Stimulated activated naive CD8-positive, alpha-beta T cell treated with anti-CD3 and anti-CD28 coated beads, Interleukin-15, Interleukin-2, amounts not matched to agents 100 ng/mL and 50 ng/mL, for 24 hours (primary cell): ENCODE measurements at regions not wholly inside any gene's neighbourhood (a gene's known extent, or its start where the extent isn't known, plus 50 kb on each side); places are given as distances from the start of the nearest gene placed in this dataset.
"Not testable (repeated sequence)": the region's sequence is repeated elsewhere in the genome, so short reads cannot be mapped to it uniquely, and the experiment has no call there.

Experiments used
- H3K27ac Mint-ChIP-seq: one replicate; pipeline ENCODE4 v1.8.0; 2021; ENCODE audit warnings: mild to moderate bottlenecking, mixed read lengths
- H3K27me3 Mint-ChIP-seq: one replicate; pipeline ENCODE4 v1.8.0; 2021; ENCODE audit warnings: mixed read lengths
- H3K36me3 Mint-ChIP-seq: one replicate; pipeline ENCODE4 v1.8.0; 2021; ENCODE audit warnings: low read depth, mixed read lengths
- H3K4me1 Mint-ChIP-seq: one replicate; pipeline ENCODE4 v1.8.0; 2021; ENCODE audit warnings: low read depth, mixed read lengths
- H3K4me3 Mint-ChIP-seq: one replicate; pipeline ENCODE4 v1.8.0; 2021; ENCODE audit warnings: mild to moderate bottlenecking, mixed read lengths
- H3K9me3 Mint-ChIP-seq: one replicate; pipeline ENCODE4 v1.8.0; 2021; ENCODE audit warnings: mixed read lengths

DNA sequence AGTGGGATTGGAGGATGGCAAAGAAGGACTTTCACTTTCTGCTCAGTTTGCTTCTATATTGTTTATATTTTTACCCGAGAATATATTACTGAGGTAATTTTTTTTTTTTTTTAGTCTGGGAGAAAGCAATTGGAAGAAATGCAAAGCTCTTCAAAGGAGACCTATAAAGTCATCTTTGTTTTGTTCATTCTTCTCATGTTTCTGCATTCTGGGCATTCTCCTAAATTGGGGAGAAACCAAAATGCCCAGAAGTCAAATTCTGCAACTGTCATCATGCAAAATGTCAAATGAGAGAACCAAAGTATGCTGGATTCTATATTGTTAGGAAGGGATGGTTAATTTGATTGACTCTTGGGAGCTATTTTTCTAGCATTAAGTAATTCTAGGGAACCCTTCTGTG is 168.3 kb upstream of the TSC22D2 start:
- H3K4me1 Mint-ChIP-seq: no peaks in the 10 kb centered on the region
- H3K4me3 Mint-ChIP-seq: no peak overlapping the region
- H3K36me3 Mint-ChIP-seq: no peaks in the 10 kb centered on the region
- peaks cover 18% of the 10 kb centered on the region for H3K27me3 Mint-ChIP-seq
- H3K9me3 Mint-ChIP-seq: no peaks in the 10 kb centered on the region
- no peak overlapping the region for H3K27ac Mint-ChIP-seq

DNA sequence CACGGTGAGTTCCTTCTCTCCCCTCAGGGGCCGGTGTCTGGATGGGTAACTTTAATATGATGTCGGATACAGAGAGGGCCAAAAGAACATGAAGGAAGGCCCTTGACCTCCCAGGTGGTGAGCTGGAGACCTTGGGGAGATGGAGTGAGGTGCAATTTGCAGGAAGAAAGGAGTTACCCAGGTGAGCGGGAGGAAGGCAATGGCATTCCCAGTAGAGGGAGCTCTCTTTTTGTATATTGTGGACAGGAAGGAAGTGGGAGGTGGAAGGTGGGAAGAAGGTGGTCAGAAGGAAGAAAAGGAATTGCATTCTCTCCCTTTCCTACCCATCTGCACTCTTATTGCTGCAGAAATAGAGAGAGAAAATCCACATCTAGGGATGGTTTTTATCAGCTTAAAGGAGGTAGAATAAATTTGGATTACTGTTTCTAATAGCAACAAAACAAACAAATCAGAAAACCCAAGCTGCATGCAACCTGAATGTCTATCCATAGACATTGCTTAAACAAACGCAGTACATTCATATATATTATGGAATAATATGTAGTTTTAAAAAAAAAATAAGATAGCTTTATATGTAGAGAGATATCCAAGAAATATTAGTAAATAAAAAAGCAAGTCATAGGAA is 169.0 kb upstream of the TSC22D2 start:
- no peak overlapping the region for H3K27ac Mint-ChIP-seq
- H3K9me3 Mint-ChIP-seq: no peaks in the 10 kb centered on the region
- H3K36me3 Mint-ChIP-seq: no peaks in the 10 kb centered on the region
- H3K4me1 Mint-ChIP-seq: no peaks in the 10 kb centered on the region
- H3K4me3 Mint-ChIP-seq: no peak overlapping the region
- peaks cover 16% of the 10 kb centered on the region for H3K27me3 Mint-ChIP-seq

DNA sequence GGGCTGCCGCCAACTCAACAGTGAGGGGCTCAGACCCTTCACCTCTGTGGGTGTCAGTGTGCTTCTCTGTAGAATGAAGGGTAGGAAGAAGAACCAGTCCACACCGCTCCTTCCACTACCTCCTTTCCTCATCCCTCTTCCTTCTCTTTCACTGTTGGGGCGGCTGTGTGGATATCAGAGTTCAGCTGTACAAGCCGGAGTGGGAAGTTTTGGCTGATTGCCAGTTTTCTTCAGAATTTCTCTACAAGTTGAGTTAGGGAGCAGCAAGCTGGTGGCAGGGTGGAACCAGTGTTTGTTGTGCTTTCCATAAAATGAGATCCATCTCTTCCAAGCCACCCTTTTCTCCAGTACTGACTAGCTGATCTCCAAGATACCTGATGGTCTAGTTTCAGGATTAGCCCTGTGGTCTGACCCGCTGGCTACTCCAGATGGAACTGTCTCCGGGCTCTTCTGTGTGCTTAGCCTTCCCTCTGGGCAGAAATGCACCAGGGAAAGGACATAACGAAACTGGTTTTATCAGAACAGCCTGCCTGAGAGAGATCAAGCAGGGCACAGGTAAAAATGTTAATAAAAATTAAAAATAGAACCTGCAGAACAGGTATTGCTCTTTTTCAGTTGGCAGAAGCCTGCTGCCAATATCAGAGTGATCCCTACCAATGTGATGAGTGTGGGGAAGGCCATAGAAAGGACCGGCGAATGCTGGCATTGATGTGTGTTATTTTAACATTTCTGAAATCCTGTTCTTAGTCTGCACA is 169.9 kb upstream of the TSC22D2 start:
- no peaks in the 10 kb centered on the region for H3K9me3 Mint-ChIP-seq
- no peak overlapping the region for H3K4me3 Mint-ChIP-seq
- no peaks in the 10 kb centered on the region for H3K4me1 Mint-ChIP-seq
- H3K27me3 Mint-ChIP-seq: peaks cover 9% of the 10 kb centered on the region
- H3K27ac Mint-ChIP-seq: no peak overlapping the region
- H3K36me3 Mint-ChIP-seq: no peaks in the 10 kb centered on the region

DNA sequence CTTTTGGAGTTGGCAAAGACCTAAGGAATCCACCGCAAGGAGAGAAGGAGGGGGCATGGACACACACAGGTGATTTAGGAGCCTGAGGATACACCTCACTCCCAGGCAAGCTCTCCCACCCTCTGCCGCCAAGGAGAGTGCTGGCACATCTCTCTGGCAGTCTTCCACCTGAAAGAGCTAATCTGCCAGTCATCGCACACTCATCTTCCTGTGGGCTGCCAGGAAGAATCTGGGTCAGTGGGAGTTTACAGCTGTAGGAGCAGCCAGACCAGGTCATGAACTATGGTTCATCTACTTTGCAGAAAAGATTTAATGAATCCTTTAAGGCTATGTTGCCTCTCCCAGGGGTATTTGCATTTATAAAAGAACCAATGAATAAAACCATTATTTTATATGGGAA is 170.6 kb upstream of the TSC22D2 start:
- Mint-ChIP-seq H3K36me3 (no peaks in the 10 kb centered on the region), H3K4me1 (no peaks in the 10 kb centered on the region), H3K4me3 (no peak overlapping the region), H3K27me3 (peaks cover 4% of the 10 kb centered on the region), H3K9me3 (no peaks in the 10 kb centered on the region), H3K27ac (no peak overlapping the region)

DNA sequence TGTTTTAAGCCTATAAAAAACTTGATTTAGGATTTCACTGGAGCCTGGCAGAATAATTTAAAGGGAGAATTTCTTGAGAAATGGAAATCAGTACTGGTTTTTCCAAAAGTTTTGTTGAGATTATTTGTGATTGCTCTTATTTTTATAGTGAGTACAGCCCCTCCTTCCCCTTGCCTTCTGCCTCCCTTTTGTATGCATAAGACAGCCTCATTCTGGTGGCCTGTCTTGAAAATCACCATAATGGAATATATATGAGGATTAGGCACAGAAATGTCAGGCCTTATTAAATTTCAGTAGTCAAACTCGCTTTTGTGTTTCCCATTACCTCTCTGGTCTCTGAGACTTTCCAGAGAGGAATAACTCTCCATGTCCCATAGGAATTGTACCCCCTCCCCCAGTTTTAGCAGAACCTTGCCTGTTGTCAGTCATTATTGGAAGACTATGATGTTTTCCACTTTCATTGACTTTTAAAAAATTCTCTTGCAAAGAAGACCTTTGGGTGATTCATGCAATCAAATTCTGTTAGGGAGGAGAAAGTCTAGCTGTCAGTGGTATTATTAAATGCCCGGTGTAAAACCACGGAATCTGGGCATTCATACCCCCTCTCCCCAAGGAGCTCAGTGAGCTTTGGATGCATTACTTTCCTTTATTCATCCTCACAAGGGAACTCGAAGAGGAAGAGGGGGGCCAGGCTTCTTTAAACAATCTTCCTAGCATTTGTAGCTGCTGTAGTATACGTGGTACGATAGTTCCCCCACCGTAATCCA is 171.6 kb upstream of the TSC22D2 start:
- Mint-ChIP-seq H3K36me3 (no peaks in the 10 kb centered on the region), H3K27ac (no peak overlapping the region), H3K9me3 (no peaks in the 10 kb centered on the region), H3K4me3 (no peak overlapping the region), H3K27me3 (no peaks in the 10 kb centered on the region), H3K4me1 (no peaks in the 10 kb centered on the region)

DNA sequence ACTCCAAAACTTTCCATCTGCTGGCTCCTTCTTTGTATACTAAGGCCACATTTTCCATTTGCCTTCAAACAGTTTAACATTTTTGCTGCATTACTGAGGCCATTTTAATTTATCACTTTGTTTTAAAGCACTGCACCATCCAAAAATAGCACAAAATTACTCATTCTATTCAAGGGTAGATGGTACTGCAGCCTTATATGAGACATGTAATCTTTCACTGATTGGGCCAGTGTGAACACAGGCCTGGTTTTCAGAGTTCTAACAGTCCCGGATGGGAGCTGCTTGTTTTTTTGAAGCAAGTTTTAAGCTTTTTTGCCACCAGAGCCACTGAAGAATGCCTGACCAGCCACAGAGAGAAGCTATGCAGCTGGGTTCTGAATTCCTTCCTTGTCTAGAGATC is 172.3 kb upstream of the TSC22D2 start:
- no peaks in the 10 kb centered on the region for H3K27me3 Mint-ChIP-seq
- H3K27ac Mint-ChIP-seq: no peak overlapping the region
- H3K36me3 Mint-ChIP-seq: no peaks in the 10 kb centered on the region
- H3K4me3 Mint-ChIP-seq: no peak overlapping the region
- no peaks in the 10 kb centered on the region for H3K9me3 Mint-ChIP-seq
- no peaks in the 10 kb centered on the region for H3K4me1 Mint-ChIP-seq

DNA sequence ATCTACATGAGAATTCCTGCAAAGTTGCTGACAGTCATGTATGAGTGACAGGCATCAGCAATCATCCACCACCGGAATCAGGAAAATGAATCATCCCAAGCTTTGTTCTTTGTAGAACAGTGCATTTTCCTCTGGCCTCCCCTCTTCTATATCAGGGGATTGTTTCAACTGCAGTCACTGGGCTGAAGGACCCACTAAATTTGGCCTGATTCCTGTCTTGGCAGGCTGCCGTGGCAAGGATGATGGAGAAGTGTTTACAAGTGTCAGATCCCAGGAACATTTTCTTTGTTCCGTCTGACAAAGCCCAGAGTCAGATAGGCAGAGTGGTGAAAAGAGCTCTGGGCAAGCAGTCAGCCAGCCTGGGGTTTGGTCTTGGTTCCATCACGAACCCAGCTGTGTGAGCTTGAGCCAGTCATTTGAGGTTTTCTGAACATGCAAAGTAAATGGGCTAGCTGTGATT is 175.1 kb upstream of the TSC22D2 start:
- Mint-ChIP-seq H3K27me3 (no peaks in the 10 kb centered on the region), H3K9me3 (no peaks in the 10 kb centered on the region), H3K4me1 (no peaks in the 10 kb centered on the region), H3K27ac (no peak overlapping the region), H3K4me3 (no peak overlapping the region), H3K36me3 (no peaks in the 10 kb centered on the region)

DNA sequence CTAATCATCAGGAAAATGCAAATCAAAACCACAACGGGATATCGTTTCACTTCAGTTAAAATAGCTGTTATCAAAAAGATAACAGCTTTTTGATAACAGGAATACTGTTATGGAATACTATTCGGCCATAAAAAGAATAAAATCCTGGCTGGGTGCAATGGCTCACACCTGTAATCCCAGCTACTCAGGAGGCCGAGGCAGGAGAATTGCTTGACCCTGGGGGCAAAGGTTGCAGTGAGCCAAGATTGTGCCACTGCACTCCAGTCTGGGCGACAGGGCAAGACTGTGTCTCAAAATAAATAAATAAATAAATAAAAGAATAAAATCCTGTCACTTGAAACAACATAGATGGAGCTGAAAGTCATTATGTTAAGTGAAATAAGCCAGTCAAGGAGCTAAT is 178.1 kb upstream of the TSC22D2 start:
- Mint-ChIP-seq H3K9me3 (no peaks in the 10 kb centered on the region), H3K4me1 (no peaks in the 10 kb centered on the region), H3K4me3 (no peak overlapping the region), H3K27ac (no peak overlapping the region), H3K36me3 (no peaks in the 10 kb centered on the region), H3K27me3 (peaks cover 17% of the 10 kb centered on the region)

DNA sequence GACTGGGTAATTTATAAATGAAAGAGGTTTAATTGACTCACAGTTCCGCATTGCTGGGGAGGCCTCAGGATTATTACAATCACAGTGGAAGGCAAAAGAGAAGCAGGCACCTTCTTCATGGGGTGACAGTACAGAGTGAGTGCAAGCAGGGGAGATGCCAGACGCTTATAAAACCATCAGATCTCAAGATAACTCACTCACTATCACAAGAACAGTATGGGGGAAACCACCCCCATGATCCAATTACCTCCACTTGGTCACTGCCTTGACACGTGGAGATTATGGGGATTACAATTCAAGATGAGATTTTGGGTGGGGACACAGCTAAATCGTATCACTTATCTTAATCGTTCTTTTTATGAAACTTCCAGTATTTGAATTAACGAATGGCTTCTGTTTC is 179.5 kb upstream of the TSC22D2 start:
- H3K9me3 Mint-ChIP-seq, H3K27ac Mint-ChIP-seq, H3K4me1 Mint-ChIP-seq, H3K36me3 Mint-ChIP-seq, H3K4me3 Mint-ChIP-seq: not testable (repeated sequence)
- peaks cover 26% of the 10 kb centered on the region for H3K27me3 Mint-ChIP-seq

DNA sequence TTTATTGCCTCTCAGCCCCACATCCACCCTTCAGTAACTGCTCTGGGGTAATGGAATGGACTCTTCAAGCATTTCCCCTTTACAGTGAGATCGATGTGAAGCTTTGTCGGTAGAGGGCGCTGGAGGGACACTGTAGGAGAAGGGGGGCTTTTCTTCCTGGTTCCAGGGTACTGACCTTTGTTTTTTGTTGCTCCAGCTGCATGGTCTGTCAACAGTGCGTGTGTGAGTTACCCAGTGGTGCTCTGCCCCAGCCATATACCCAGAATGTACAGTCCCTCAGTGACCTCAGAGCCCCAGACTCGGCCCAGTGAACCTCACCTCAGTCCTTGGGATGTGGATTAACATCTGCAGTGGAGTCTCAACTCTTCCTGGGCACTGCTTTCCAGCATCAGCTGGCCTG is 180.3 kb upstream of the TSC22D2 start:
- H3K4me3 Mint-ChIP-seq: no peak overlapping the region
- no peaks in the 10 kb centered on the region for H3K36me3 Mint-ChIP-seq
- no peaks in the 10 kb centered on the region for H3K4me1 Mint-ChIP-seq
- H3K27me3 Mint-ChIP-seq: peaks cover 29% of the 10 kb centered on the region
- H3K9me3 Mint-ChIP-seq: no peaks in the 10 kb centered on the region
- no peak overlapping the region for H3K27ac Mint-ChIP-seq

DNA sequence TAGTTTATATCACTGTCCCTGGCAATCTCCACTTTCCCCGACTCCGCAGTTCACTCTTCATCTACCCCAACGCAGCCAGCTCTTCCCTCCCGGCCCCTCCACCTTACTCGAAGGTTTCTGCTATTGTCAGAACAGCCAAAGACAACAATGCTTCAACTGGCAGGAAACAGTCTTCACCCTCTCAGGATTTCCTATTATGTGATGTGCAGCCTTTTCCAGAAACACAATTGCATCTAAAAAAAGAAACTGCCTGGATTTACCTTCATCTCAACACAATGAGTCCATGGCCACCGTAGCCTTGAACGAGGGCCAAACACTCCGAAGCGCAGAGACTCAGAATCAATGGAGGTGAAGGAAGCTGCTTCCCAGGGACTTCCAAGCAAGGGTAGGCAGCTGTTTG is 182.1 kb upstream of the TSC22D2 start:
- peaks cover 39% of the 10 kb centered on the region for H3K27me3 Mint-ChIP-seq
- H3K27ac Mint-ChIP-seq: no peak overlapping the region
- H3K4me1 Mint-ChIP-seq: peaks cover 3% of the 10 kb centered on the region
- no peak overlapping the region for H3K4me3 Mint-ChIP-seq
- no peaks in the 10 kb centered on the region for H3K9me3 Mint-ChIP-seq
- H3K36me3 Mint-ChIP-seq: no peaks in the 10 kb centered on the region

DNA sequence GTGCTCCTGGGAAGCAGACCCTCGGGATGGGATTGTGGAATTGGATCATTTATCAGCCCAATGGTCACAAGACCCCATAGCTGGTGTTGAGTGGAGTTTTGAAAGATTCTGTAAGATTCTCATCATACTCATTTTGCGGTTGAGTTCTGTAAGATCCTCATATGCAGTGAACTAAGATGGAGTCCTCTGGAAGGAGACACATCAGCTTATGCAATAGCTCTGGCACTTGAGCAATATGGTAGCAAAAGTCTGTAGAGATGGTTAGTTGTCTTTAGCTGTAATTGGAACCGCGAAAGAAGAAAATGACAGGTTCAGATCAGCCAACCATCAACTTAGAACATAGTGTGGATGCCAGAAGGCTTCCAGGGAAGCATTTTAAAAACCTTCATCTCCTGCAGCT is 184.5 kb upstream of the TSC22D2 start:
- Mint-ChIP-seq H3K4me1 (peaks cover 3% of the 10 kb centered on the region), H3K9me3 (no peaks in the 10 kb centered on the region), H3K4me3 (no peak overlapping the region), H3K27ac (no peak overlapping the region), H3K27me3 (peaks cover 49% of the 10 kb centered on the region), H3K36me3 (no peaks in the 10 kb centered on the region)

DNA sequence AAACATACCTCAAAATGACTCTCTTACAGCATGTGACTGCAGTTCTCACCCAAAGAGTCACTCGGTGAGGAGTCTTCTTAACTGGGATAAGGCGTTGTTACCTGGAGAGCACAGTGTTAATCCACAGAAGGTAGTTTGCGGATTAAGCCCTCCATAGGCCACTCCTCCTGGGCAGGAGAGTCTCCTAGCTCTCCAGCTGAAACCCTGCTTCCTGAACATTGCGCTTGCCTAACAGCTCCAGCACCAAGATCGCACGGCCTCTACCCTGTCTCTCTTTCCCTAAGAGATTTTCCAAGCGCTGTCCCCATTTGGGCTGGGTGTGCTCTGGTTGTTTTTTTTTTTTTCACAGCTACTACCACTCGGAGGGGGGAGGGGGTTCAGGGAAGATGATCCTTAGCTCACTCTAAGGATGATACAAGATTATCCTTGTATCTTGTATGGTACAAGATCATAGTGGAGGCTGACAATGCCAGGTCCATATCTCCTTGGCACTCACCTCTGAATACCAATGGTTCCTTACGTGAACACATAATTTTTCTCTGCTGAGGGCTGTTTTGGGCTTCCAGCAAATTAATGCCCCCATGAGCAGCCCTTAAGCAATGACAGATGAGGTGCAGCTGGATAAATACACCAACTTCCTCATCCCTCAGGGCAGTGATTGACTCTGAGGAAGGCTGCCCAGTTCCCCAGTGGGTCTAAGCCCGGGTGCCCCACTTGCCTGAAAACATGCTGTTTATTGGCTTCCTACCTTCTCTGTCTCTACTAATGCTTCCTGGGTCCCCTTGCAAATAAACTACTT is 185.2 kb upstream of the TSC22D2 start:
- Mint-ChIP-seq H3K4me1 (peaks cover 3% of the 10 kb centered on the region), H3K36me3 (no peaks in the 10 kb centered on the region), H3K9me3 (no peaks in the 10 kb centered on the region), H3K4me3 (no peak overlapping the region), H3K27me3 (peaks cover 55% of the 10 kb centered on the region), H3K27ac (no peak overlapping the region)

DNA sequence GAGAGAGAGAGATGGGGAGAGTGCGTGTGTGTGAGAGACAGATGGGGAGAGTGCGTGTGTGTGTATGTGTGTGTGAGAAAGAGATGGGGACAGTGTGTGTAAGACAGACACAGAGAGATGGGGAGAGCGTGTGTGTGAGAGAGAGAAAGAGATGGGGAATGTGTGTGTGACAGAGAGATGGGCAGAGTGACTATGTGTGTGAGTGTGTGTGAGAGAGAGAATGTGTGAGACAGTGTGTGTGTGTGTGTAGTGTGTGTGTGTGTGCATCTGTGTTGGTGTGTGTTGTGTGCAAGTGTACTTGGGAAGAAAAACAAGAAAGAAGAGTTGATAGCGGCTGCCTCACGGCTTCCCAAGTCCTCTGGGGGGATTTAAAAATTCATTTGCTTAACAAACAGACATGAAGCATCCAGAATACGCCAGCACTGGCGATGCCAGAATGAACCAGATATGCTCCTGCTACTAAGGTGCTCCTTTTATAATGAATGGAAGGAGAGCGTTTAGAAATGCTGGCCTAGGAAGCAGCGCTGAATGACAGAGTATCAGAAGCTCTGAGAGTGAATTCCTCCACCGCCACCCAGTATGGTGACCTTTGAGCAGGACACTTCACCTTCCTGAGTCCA is 186.1 kb upstream of the TSC22D2 start:
- Mint-ChIP-seq H3K9me3 (no peaks in the 10 kb centered on the region), H3K27me3 (peaks cover 59% of the 10 kb centered on the region), H3K36me3 (no peaks in the 10 kb centered on the region), H3K27ac (no peak overlapping the region), H3K4me3 (no peak overlapping the region), H3K4me1 (peaks cover 3% of the 10 kb centered on the region)
